ENCODE measurements at regions not wholly inside any gene's neighbourhood (a gene's known extent, or its start where the extent isn't known, plus 50 kb on each side); places are given as distances from the start of the nearest gene placed in this dataset.
A peak's percentile ranks its signal among the peaks of the same experiment; 100 is the strongest.

GRCh38 chr6:101230866-101231265 lies 162.6 kb upstream of the GRIK2 start:
- DNase-seq, result peak; percentile 48 to 89

- peak in 1 of 2 experiments; percentile 21 for DNase-seq
Measured at GRCh38 chr6:101231606-101232235, 161.8 kb upstream of the GRIK2 start.

DNA sequence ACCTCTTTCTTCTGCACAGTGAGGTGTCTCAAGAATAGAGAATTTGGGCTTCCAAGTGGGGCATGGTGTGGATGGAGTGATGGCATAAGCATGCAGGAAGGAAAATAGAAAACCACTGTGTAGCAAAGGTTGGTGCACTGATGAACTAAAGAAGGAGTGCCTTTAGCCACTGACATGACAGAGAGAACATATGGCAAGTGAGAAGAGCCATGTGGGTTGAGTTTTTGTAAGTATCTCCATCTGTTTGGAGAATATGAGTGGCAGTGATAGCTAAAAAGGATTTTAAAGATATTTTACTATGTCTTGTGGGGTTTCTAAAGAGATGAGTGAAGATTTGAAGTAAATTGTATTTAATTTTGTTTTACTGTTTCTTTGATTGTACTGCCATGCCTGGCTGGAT lies 160.5 kb upstream of the GRIK2 start:
- peak; percentile 27 to 86 for DNase-seq

GRCh38 chr6:101236709-101237108 lies 156.8 kb upstream of the GRIK2 start:
- DNase-seq, result no peak

- no peak for DNase-seq
Measured at GRCh38 chr6:101241442-101241841, 152.1 kb upstream of the GRIK2 start.

- DNase-seq, result no peak
Measured at GRCh38 chr6:101249470-101249869, 144.0 kb upstream of the GRIK2 start.

DNA sequence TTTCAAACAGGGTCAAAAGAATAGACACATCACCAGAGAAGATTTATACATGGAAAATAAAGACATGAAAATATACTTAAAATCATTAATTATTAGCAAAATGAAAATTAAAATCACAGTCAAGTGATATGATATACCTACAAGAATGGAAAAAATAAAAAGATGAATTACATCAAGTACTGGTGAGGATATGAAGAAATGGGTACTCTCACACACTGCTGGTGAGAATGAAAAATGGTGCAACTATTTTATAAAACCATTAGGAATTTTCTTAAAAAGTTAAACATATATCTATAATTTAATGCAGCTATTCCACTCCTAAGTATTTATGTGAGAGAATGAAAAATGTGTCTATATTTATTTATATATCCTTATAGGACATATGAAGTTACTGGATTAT lies 136.3 kb upstream of the GRIK2 start:
- no peak for DNase-seq

- no peak for DNase-seq
Measured at GRCh38 chr6:101259505-101259904, 134.0 kb upstream of the GRIK2 start.

GRCh38 chr6:101263596-101263995 lies 129.9 kb upstream of the GRIK2 start:
- DNase-seq, result no peak

DNA sequence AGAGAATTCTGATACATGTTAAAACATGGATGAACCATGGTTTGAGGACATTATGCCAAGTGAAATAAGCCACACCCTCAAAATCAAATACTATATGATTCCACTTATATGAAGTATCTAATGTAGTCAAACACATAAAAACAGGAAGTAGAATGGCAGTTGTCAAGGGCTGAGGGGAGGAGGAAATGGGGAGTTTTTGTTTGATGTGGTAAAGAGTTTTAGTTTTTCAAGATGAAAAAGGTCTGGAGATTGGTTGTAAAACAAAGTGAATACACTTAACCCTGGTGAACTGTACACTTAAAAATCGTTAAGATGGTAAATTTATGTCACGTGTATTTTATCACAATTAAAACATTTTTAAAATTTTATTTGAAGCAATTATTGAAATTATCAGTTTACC lies 127.4 kb upstream of the GRIK2 start:
- DNase-seq, result no peak

- no peak for DNase-seq
Measured at GRCh38 chr6:101268541-101268940, 125.0 kb upstream of the GRIK2 start.

GRCh38 chr6:101275251-101275650 lies 118.3 kb upstream of the GRIK2 start:
- no peak for DNase-seq

- no peak for DNase-seq
Measured at GRCh38 chr6:101276066-101276465, 117.4 kb upstream of the GRIK2 start.

GRCh38 chr6:101279410-101279809 lies 114.1 kb upstream of the GRIK2 start:
- no peak for DNase-seq

DNA sequence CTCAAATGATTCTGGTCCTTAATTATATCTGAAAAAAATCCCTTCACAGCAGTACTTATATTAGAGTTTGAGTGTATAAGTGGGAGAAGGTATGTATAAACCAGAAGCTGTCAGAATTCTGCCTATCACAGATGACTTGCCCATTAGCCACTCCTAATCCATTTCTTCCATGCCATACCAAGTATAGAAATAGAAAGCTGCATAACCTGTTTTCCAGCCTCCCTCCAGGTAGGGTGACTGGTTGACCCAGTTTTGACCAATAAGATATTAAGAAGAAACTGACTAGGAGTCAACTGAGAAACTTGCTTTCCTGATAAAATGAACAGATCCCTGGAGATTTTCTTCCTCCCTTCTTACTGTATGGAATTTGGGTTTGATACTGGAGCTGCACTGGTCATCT lies 112.2 kb upstream of the GRIK2 start:
- DNase-seq, result no peak

- no peak for DNase-seq
Measured at GRCh38 chr6:101284131-101284530, 109.4 kb upstream of the GRIK2 start.

DNA sequence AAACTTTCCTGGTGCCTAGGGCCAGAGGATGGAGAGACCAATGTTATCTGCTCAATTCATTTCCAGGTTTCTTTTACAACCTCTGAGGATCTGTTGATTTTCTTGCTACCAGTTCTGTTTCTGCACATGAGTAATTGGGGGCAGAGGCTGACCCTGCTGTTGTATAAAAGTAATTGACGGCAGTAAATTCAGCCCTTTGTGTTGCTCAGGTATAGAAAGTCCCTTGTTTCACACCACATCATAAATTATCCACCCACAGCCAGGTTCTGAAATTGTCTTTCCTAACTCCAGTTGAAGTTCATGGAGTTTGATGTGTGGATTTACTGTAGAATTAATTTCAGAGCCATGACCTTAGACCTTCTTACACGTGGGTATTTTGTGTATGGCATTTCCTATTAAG lies 107.4 kb upstream of the GRIK2 start:
- no peak for DNase-seq

- DNase-seq, result no peak
Measured at GRCh38 chr6:101290346-101290745, 103.2 kb upstream of the GRIK2 start.

DNA sequence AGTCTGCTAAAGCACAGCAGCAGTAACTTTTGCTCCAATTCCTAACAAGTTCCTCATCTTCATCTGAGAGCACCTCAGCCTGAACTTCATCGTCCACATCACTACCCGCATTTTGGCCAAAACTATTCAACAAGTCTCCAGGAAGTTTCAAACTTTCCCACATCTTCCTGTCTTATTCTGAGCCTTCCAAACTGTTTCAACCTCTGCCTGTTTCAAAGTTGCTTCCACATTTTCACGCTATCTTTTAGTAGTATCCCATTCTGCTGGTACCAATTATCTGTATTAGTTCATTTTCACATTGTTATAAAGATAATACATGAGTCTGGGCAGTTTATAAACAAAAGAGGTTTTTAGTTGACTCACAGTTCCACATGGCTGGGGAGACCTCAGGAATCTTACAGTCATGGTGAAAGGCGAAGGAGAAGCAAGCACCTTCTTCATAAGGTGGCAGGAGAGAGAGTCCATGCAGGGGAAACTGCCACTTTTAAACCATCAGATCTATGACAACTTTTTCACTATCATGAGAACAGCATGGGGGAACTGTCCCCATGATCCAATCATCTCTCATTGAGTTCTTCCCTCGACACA lies 99.4 kb upstream of the GRIK2 start:
- DNase-seq, result no peak

DNA sequence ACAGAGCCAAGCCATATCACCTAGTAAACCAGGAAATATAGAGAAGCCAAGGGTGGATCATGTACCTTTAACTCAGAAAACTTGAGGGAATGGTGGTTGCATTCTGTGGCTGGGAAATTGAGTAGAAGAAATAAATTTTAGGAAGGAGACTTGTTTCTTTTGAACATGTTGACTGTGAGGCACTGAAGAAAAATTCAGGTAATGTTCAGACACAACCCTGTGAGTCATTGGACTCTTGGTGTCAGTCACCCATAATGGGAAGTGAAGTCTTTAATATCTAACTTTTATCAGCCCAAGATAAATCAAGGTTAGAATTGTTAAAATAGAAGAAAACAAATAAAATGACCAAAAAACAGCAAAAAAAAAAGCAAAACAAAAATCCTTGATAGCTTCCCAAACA lies 98.8 kb upstream of the GRIK2 start:
- no peak for DNase-seq

- DNase-seq, result peak; percentile 80 to 93
Measured at GRCh38 chr6:101296169-101296960, 97.1 kb upstream of the GRIK2 start.

GRCh38 chr6:101302593-101302992 lies 90.9 kb upstream of the GRIK2 start:
- DNase-seq, result no peak

- no peak for DNase-seq
Measured at GRCh38 chr6:101303495-101303894, 90.0 kb upstream of the GRIK2 start.

DNA sequence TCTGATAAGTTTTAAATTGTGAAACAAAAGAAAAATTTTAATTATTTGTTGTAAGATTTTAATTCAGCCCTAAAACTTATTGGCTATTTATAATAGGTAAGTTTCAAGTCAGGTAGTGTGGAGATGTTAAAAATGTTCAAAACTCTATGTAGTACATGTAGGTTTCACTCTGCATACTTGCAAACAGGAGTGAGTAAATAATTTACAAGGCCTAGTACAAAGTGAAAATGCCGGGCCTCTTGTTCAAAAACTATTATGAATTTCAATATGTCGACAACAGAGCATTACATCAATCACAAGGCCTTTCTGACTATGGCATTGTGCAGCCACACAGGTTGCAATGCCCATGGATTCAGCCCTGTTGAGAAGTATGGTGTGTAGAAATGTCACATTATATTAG lies 80.9 kb upstream of the GRIK2 start:
- no peak for DNase-seq

Data from NCI-H524 (cell line).